Inferior parietal cortex (tissue), 1 donor: ENCODE measurements at regions not wholly inside any gene's neighbourhood (a gene's known extent, or its start where the extent isn't known, plus 50 kb on each side); places are given as distances from the start of the nearest gene placed in this dataset.

Experiments used
- DNase-seq: peaks from one replicate; pipeline ENCODE4 v3.0.0-alpha.2; 2016; ENCODE audit errors: extremely low spot score

- no peak for DNase-seq
These were observed 157.2 kb downstream of the CD83 start for GRCh38 chr6:14274546-14275492.

- no peak for DNase-seq
These were observed 157.9 kb downstream of the CD83 start for GRCh38 chr6:14275493-14275851.

GRCh38 chr6:14276071-14276470 is 158.5 kb downstream of the CD83 start:
- DNase-seq, result no peak

- DNase-seq, result peak; percentile 46
These were observed 159.3 kb downstream of the CD83 start for GRCh38 chr6:14276667-14277404.

GRCh38 chr6:14277405-14277930 is 159.9 kb downstream of the CD83 start:
- DNase-seq, result no peak

- no peak for DNase-seq
These were observed 160.4 kb downstream of the CD83 start for GRCh38 chr6:14278006-14278405.

- DNase-seq, result no peak
These were observed 160.9 kb downstream of the CD83 start for GRCh38 chr6:14278446-14278845.

- no peak for DNase-seq
These were observed 162.5 kb downstream of the CD83 start for GRCh38 chr6:14280006-14280510.

GRCh38 chr6:14280766-14281293 is 163.3 kb downstream of the CD83 start:
- DNase-seq, result no peak

GRCh38 chr6:14281811-14282660 is 164.5 kb downstream of the CD83 start:
- no peak for DNase-seq

- DNase-seq, result no peak
These were observed 165.4 kb downstream of the CD83 start for GRCh38 chr6:14282854-14283505.

- DNase-seq, result no peak
These were observed 166.1 kb downstream of the CD83 start for GRCh38 chr6:14283600-14284235.

GRCh38 chr6:14284969-14285590 is 167.5 kb downstream of the CD83 start:
- DNase-seq, result no peak

GRCh38 chr6:14286144-14286543 is 168.6 kb downstream of the CD83 start:
- no peak for DNase-seq

GRCh38 chr6:14286634-14287428 is 169.3 kb downstream of the CD83 start:
- DNase-seq, result no peak

GRCh38 chr6:14287707-14288106 is 170.1 kb downstream of the CD83 start:
- no peak for DNase-seq

GRCh38 chr6:14288910-14289309 is 171.3 kb downstream of the CD83 start:
- no peak for DNase-seq

- DNase-seq, result no peak
These were observed 172.6 kb downstream of the CD83 start for GRCh38 chr6:14290041-14290771.
